Pancreas (tissue), 10 donors: ENCODE measurements at regions not wholly inside any gene's neighbourhood (a gene's known extent, or its start where the extent isn't known, plus 50 kb on each side); places are given as distances from the start of the nearest gene placed in this dataset.

Experiments
- ATAC-seq, 4 donors: fragments of 200-7000 bp; cut with Tn5 transposase; one replicate each; pipeline versions ENCODE4 v1.8.0 to v1.9.1; 2020; ENCODE audit warnings: mild to moderate bottlenecking in 4 of 4, moderate library complexity in 4 of 4
- DNase-seq, 6 donors: peaks; one replicate each; pipeline ENCODE4 v3.0.0-alpha.2; 2020
- FAIRE-seq: peaks from 2 replicates; lab custom pipeline; 2012; peaks lifted over from hg19 to GRCh38; lab: Jason Lieb, UNC
- H3K27ac ChIP-seq, 4 donors: fragments of 200-600 bp; sonication (generic); 1 replicate in 3 of 4; 2 replicates in 1 of 4; pipeline versions ENCODE4 v1.5.0 to v1.8.0; 2020
- H3K27me3 ChIP-seq, 4 donors: fragments of 200-600 bp; one replicate each; pipeline ENCODE4 v1.8.0; 2021
- H3K36me3 ChIP-seq, 3 donors: fragments of 200-600 bp; sonication (generic) in 1 of 3; one replicate each; pipeline versions ENCODE4 v1.5.0 to v1.8.0; 2020 to 2021
- H3K4me1 ChIP-seq, 3 donors: fragments of 200-600 bp; one replicate each; pipeline ENCODE4 v1.8.0; 2021
- H3K4me3 ChIP-seq, 4 donors: fragments of 200-600 bp; sonication (generic) in 2 of 4; one replicate each; pipeline versions ENCODE4 v1.5.0 to v1.8.0; 2020 to 2021
- H3K9me3 ChIP-seq, 4 donors: fragments of 200-600 bp; one replicate each; pipeline ENCODE4 v1.8.0; 2021
- CTCF ChIP-seq, 4 donors: fragments of 200-600 bp; sonication (generic) in 3 of 4; IDR thresholded peaks; one replicate each; pipeline versions ENCODE4 v1.5.0 to v1.8.0; 2021; ENCODE audit warnings: antibody characterized with exemption in 4 of 4
- WGBS, 2 donors: extraction: QIAGEN DNeasy Blood & Tissue Kit; methylation state at CpG; one replicate each; pipeline ENCODE4 v1.1.7; 2013; 5-methylcytosine and 5-hydroxymethylcytosine counted together
- intact Hi-C, 3 donors: fragments of 100-400 bp; cut with DNase I; formaldehyde crosslinking; loops; one replicate each; pipeline versions ENCODE4 v1.11.1 to v1.14.2; 2022
- donor health status: healthy with polysubstance abuse.
- donor health status: DM: no; HTN: no; CAD: no; lungs with moderate emphysema.
- donor health status: DM: no; HTN: no; CAD: no.
- donor health status: control.
- donor health status: control.
- donor health status: Bipolar disorder and iron deficiency.
- donor health status: DM: yes; HTN: yes; CAD: no.
- donor health status: DM: no; HTN: no; CAD: no.
- donor health status: DM: no; HTN: no; CAD: no.
- donor health status: DM: yes; HTN: yes; CAD: no.

GRCh38 chr2:168378960-168379669, 77.0 kb upstream of the CERS6 start:
- intact Hi-C loops = no loop called here
- Histone ChIP-seq H3K9me3 (no peaks in the 10 kb centered on the region), H3K27ac (no peak overlapping the region), H3K27me3 (no peaks in the 10 kb centered on the region), H3K4me3 (no peak overlapping the region), H3K4me1 (no peaks in the 10 kb centered on the region), H3K36me3 (no peaks in the 10 kb centered on the region)
- no peak for TF ChIP-seq CTCF (IDR thresholded peaks at IDR 0.05)
- DNase-seq (no peak), ATAC-seq (no peak), FAIRE-seq (no peak)
- 84 to 88% methylated on average over 7 of the region's 7 CpGs for whole genome bisulfite sequencing, 2 donors

- Histone ChIP-seq H3K4me3 (no peak overlapping the region), H3K36me3 (no peaks in the 10 kb centered on the region), H3K27ac (no peak overlapping the region), H3K4me1 (no peaks in the 10 kb centered on the region), H3K27me3 (no peaks in the 10 kb centered on the region), H3K9me3 (no peaks in the 10 kb centered on the region)
- ATAC-seq = no peak
- WGBS, 2 donors = 86 to 92% methylated on average over 3 of the region's 3 CpGs
- intact Hi-C loops = no loop called here
- TF ChIP-seq CTCF (IDR thresholded peaks at IDR 0.05) = no peak
- no peak for FAIRE-seq
- no peak for DNase-seq
Observed at GRCh38 chr2:168380500-168380899, 75.6 kb upstream of the CERS6 start.

GRCh38 chr2:168392024-168392423, 64.0 kb upstream of the CERS6 start:
- FAIRE-seq = no peak
- DNase-seq = no peak

GRCh38 chr2:168392797-168393196, 63.3 kb upstream of the CERS6 start:
- no peaks in the 10 kb centered on the region for H3K4me1 ChIP-seq
- ATAC-seq (no peak), DNase-seq (no peak), FAIRE-seq (no peak)
- H3K4me3 ChIP-seq = no peak overlapping the region
- H3K27ac ChIP-seq = no peak overlapping the region
- no peak for TF ChIP-seq CTCF (IDR thresholded peaks at IDR 0.05)
- H3K36me3 ChIP-seq = no peaks in the 10 kb centered on the region
- H3K9me3 ChIP-seq = no peaks in the 10 kb centered on the region
- intact Hi-C loops = no loop called here
- WGBS, 2 donors = 78 to 79% methylated on average over 4 of the region's 4 CpGs
- no peaks in the 10 kb centered on the region for H3K27me3 ChIP-seq

More at GRCh38 chr2:168392024-168392423, 64.0 kb upstream of the CERS6 start:
- intact Hi-C loops = no loop called here
- no peak overlapping the region for H3K4me3 ChIP-seq
- no peaks in the 10 kb centered on the region for H3K4me1 ChIP-seq
- no peaks in the 10 kb centered on the region for H3K27me3 ChIP-seq
- no peaks in the 10 kb centered on the region for H3K9me3 ChIP-seq
- no peaks in the 10 kb centered on the region for H3K36me3 ChIP-seq
- 33 to 40% methylated on average over 2 of the region's 2 CpGs for WGBS, 2 donors
- TF ChIP-seq CTCF (IDR thresholded peaks at IDR 0.05) = no peak
- H3K27ac ChIP-seq = no peak overlapping the region
- no peak for ATAC-seq

GRCh38 chr2:168394262-168394661, 61.8 kb upstream of the CERS6 start:
- ATAC-seq = no peak
- no peak overlapping the region for H3K4me3 ChIP-seq
- no peak overlapping the region for H3K27ac ChIP-seq
- no peaks in the 10 kb centered on the region for H3K27me3 ChIP-seq
- intact Hi-C loops = no loop called here
- no peak for TF ChIP-seq CTCF (IDR thresholded peaks at IDR 0.05)
- FAIRE-seq = no peak
- H3K9me3 ChIP-seq = no peaks in the 10 kb centered on the region
- DNase-seq = no peak
- H3K36me3 ChIP-seq = no peaks in the 10 kb centered on the region
- no peaks in the 10 kb centered on the region for H3K4me1 ChIP-seq
